Loucy (cell line): ENCODE measurements at regions not wholly inside any gene's neighbourhood (a gene's known extent, or its start where the extent isn't known, plus 50 kb on each side); places are given as distances from the start of the nearest gene placed in this dataset.
"Not testable (repeated sequence)": the region's sequence is repeated elsewhere in the genome, so short reads cannot be mapped to it uniquely, and the experiment has no call there.

ENCODE experiments used
- H2AFZ ChIP-seq: fragments of 200-600 bp; sonication (generic); 2 replicates; pipeline ENCODE4 v1.6.0; 2016; ENCODE audit warnings: antibody characterized with exemption, mild to moderate bottlenecking, low read length, moderate library complexity
- H3F3A ChIP-seq: fragments of 200-600 bp; 2 replicates; pipeline ENCODE4 v1.6.0; 2016; ENCODE audit warnings: antibody characterized with exemption, low read depth, mild to moderate bottlenecking
- H3K27me3 ChIP-seq: fragments of 200-600 bp; sonication (generic); 2 replicates; pipeline ENCODE4 v1.6.1; 2014; ENCODE audit warnings: low read length, mild to moderate bottlenecking; ENCODE audit not compliant: insufficient read depth, poor library complexity, severe bottlenecking
- H3K36me3 ChIP-seq: fragments of 200-600 bp; sonication (generic); 2 replicates; pipeline ENCODE4 v1.6.1; 2016; ENCODE audit warnings: low read length; ENCODE audit not compliant: insufficient read depth
- H3K4me1 ChIP-seq: fragments of 200-600 bp; sonication (generic); 2 replicates; pipeline ENCODE4 v1.5.1; 2014; ENCODE audit warnings: low read length, mild to moderate bottlenecking; ENCODE audit not compliant: insufficient read depth, poor library complexity, severe bottlenecking
- H3K4me2 ChIP-seq: fragments of 200-600 bp; sonication (generic); 2 replicates; pipeline ENCODE4 v1.6.0; 2014; ENCODE audit warnings: antibody characterized with exemption, low read length, low read depth, mild to moderate bottlenecking; ENCODE audit not compliant: poor library complexity, severe bottlenecking
- H3K4me3 ChIP-seq: fragments of 200-600 bp; sonication (generic); 2 replicates; pipeline ENCODE4 v1.5.1; 2014; ENCODE audit warnings: low read length, mild to moderate bottlenecking, mixed read lengths; ENCODE audit not compliant: poor library complexity, severe bottlenecking
- H3K79me2 ChIP-seq: fragments of 200-600 bp; sonication (generic); 2 replicates; pipeline ENCODE4 v1.6.1; 2014; ENCODE audit warnings: low read length; ENCODE audit not compliant: insufficient read depth
- H3K9ac ChIP-seq: fragments of 200-600 bp; sonication (generic); 2 replicates; pipeline ENCODE4 v1.6.0; 2014; ENCODE audit warnings: mild to moderate bottlenecking, low read depth, low read length, moderate library complexity; ENCODE audit not compliant: poor library complexity, severe bottlenecking
- H3K9me2 ChIP-seq: fragments of 200-600 bp; sonication (generic); replicated peaks from 2 replicates; pipeline ENCODE4 v1.6.1; 2016; ENCODE audit warnings: low read depth, low read length, mixed read lengths
- H3K9me3 ChIP-seq: fragments of 200-600 bp; sonication (generic); 2 replicates; pipeline ENCODE4 v1.6.1; 2014; ENCODE audit warnings: mild to moderate bottlenecking, antibody characterized with exemption, low read length, low read depth; ENCODE audit not compliant: insufficient read depth
- H4K20me1 ChIP-seq: fragments of 200-600 bp; sonication (generic); 2 replicates; pipeline ENCODE4 v1.6.0; 2014; ENCODE audit warnings: antibody characterized with exemption, low read length, mild to moderate bottlenecking; ENCODE audit not compliant: insufficient read depth, poor library complexity, severe bottlenecking
- CTCF ChIP-seq: fragments of 200-600 bp; sonication (generic); conservative IDR thresholded peaks from 2 replicates; pipeline ENCODE4 v1.5.1; 2014; ENCODE audit warnings: mild to moderate bottlenecking, antibody characterized with exemption, low read length
- EZH2phosphoT487 ChIP-seq: fragments of 200-600 bp; IDR thresholded peaks from 2 replicates; pipeline ENCODE4 v1.6.1; 2018; ENCODE audit warnings: antibody characterized with exemption, mild to moderate bottlenecking, moderate library complexity, borderline replicate concordance

GRCh38 chr6:115190534-115190933, 847.7 kb upstream of the HS3ST5 start:
- H3K4me3 ChIP-seq, result no peak overlapping the region
- H3K27me3 ChIP-seq, result no peaks in the 10 kb centered on the region
- H3K79me2 ChIP-seq, result no peaks in the 10 kb centered on the region
- no peak overlapping the region for H2AFZ ChIP-seq
- H4K20me1 ChIP-seq, result no peaks in the 10 kb centered on the region
- no peaks in the 10 kb centered on the region for H3K4me1 ChIP-seq
- no peaks in the 10 kb centered on the region for H3K36me3 ChIP-seq
- no peaks in the 10 kb centered on the region for H3F3A ChIP-seq
- no peaks in the 10 kb centered on the region for H3K9me2 ChIP-seq
- H3K9ac ChIP-seq, result no peak overlapping the region
- no peak overlapping the region for H3K4me2 ChIP-seq
- H3K9me3 ChIP-seq, result no peaks in the 10 kb centered on the region
- TF ChIP-seq CTCF (no peak), EZH2phosphoT487 (no peak)

GRCh38 chr6:115175456-115175855, 832.6 kb upstream of the HS3ST5 start:
- not testable (repeated sequence) for H3K4me1 ChIP-seq, H3K27me3 ChIP-seq, H3F3A ChIP-seq, H3K4me3 ChIP-seq, H3K36me3 ChIP-seq, H4K20me1 ChIP-seq, H3K79me2 ChIP-seq, H2AFZ ChIP-seq, H3K9me3 ChIP-seq, H3K9me2 ChIP-seq, H3K9ac ChIP-seq, H3K4me2 ChIP-seq

GRCh38 chr6:115165912-115166311, 823.1 kb upstream of the HS3ST5 start:
- not testable (repeated sequence) for H3K9ac ChIP-seq, H3K4me2 ChIP-seq, H3K4me1 ChIP-seq, H3K9me2 ChIP-seq, H3K36me3 ChIP-seq, H3K27me3 ChIP-seq, H3F3A ChIP-seq, H3K9me3 ChIP-seq, H3K4me3 ChIP-seq, H2AFZ ChIP-seq, H4K20me1 ChIP-seq, H3K79me2 ChIP-seq

- no peaks in the 10 kb centered on the region for H3K4me1 ChIP-seq
- H3K79me2 ChIP-seq, result no peaks in the 10 kb centered on the region
- no peaks in the 10 kb centered on the region for H3F3A ChIP-seq
- no peaks in the 10 kb centered on the region for H3K9me3 ChIP-seq
- no peaks in the 10 kb centered on the region for H4K20me1 ChIP-seq
- no peaks in the 10 kb centered on the region for H3K36me3 ChIP-seq
- no peak overlapping the region for H3K9ac ChIP-seq
- no peak overlapping the region for H2AFZ ChIP-seq
- no peaks in the 10 kb centered on the region for H3K27me3 ChIP-seq
- no peak overlapping the region for H3K4me3 ChIP-seq
- H3K4me2 ChIP-seq, result no peak overlapping the region
- TF ChIP-seq EZH2phosphoT487, result no peak
- TF ChIP-seq CTCF, result no peak
- H3K9me2 ChIP-seq, result no peaks in the 10 kb centered on the region
Measured at GRCh38 chr6:115159733-115160132, 816.9 kb upstream of the HS3ST5 start.
